HT1080 (cell line): ENCODE measurements at regions not wholly inside any gene's neighbourhood (a gene's known extent, or its start where the extent isn't known, plus 50 kb on each side); places are given as distances from the start of the nearest gene placed in this dataset.
"Not testable (repeated sequence)": the region's sequence is repeated elsewhere in the genome, so short reads cannot be mapped to it uniquely, and the experiment has no call there.

ENCODE experiments used
- DNase-seq: peaks from one replicate; pipeline ENCODE4 v3.0.0-alpha.2; 2015; ENCODE audit warnings: low read depth

- DNase-seq: no peak
Observed at GRCh38 chr2:144774809-144775208, 254.9 kb upstream of the ZEB2 start.

GRCh38 chr2:144771348-144771747 lies 251.4 kb upstream of the ZEB2 start:
- no peak for DNase-seq

- no peak for DNase-seq
Observed at GRCh38 chr2:144770616-144771230, 250.8 kb upstream of the ZEB2 start.

- DNase-seq: not testable (repeated sequence)
Observed at GRCh38 chr2:144760939-144761338, 241.0 kb upstream of the ZEB2 start.

- DNase-seq: no peak
Observed at GRCh38 chr2:144759746-144760145, 239.8 kb upstream of the ZEB2 start.

DNA sequence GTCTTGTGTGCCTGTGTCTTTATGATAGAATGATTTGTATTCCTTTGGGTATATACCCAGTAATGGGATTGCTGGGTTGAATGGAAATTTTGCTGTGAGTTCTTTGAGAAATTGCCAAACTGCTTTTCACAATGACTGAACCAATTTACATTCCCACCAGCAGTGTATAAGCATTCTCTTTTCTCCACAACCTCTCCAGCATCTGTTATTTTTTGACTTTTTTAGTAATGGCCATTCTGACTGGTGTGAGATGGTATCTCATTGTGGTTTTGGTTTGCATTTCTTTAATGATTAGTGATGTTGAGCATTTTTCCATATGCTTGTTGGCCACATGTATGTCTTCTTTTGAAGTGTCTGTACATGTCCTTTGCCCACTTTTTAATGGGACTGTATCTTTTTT lies 238.3 kb upstream of the ZEB2 start:
- not testable (repeated sequence) for DNase-seq

DNA sequence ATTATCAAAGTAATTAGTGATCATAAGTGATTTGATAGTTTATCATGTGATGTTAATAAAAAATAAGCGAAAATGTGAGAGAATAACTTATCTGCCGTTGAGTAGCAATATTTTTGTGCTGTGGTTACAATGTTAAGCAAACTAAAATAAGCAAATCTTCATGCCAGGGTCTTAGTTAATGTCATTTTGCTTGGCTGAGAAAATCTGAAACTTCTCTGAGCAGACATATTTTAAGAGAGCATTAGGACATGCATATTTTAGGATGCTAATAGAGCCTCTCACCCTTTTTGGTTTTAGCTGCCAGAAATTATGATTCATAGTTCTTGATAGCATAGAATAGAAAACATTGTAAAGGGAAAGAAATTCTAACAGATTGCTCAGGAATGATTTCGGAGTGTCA lies 233.5 kb upstream of the ZEB2 start:
- no peak for DNase-seq

- DNase-seq: no peak
Observed at GRCh38 chr2:144751142-144751905, 231.4 kb upstream of the ZEB2 start.

- DNase-seq: no peak
Observed at GRCh38 chr2:144749188-144749587, 229.3 kb upstream of the ZEB2 start.

DNA sequence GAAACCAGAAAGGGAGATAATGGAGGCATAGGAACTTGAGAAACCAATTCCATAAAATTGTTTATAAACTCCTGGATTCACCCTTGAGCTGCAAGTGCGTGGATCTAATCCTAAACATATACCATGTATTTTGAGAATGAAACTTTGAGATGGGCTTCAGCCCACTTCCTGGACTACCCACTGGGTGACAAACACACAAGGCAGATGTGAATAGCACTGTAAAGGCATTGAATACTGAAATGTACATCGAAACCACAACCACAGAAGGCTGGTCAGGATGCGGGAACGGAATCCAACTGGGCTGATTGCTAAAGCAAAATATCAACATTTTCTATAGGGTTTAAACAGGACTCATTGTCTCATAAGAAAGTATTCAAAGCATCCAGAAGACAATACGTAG lies 228.5 kb upstream of the ZEB2 start:
- peak; percentile 5 for DNase-seq

- DNase-seq: no peak
Observed at GRCh38 chr2:144747571-144747970, 227.7 kb upstream of the ZEB2 start.

GRCh38 chr2:144745424-144745823 lies 225.5 kb upstream of the ZEB2 start:
- no peak for DNase-seq

DNA sequence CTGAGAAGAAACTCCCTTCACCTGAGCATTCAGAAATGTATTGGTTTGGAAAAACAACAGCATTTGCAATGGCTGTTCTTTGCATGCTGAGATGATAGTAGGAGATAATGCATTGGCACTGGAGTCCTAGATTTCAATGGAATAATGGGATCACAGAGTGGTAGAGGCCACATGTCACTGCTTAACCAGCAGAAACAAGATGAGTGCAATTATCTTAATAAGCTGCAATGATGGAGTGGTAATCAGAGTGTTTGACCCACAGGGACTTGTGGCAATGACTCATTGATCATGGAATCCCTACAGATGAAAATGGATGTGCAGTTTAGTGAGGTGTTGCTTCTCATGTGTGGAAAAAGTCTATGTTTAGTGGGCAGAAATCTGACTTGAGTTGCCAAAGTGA lies 218.8 kb upstream of the ZEB2 start:
- no peak for DNase-seq

- DNase-seq: no peak
Observed at GRCh38 chr2:144730711-144731110, 210.8 kb upstream of the ZEB2 start.

- DNase-seq: not testable (repeated sequence)
Observed at GRCh38 chr2:144724460-144724859, 204.5 kb upstream of the ZEB2 start.

- no peak for DNase-seq
Observed at GRCh38 chr2:144718376-144718775, 198.5 kb upstream of the ZEB2 start.

DNA sequence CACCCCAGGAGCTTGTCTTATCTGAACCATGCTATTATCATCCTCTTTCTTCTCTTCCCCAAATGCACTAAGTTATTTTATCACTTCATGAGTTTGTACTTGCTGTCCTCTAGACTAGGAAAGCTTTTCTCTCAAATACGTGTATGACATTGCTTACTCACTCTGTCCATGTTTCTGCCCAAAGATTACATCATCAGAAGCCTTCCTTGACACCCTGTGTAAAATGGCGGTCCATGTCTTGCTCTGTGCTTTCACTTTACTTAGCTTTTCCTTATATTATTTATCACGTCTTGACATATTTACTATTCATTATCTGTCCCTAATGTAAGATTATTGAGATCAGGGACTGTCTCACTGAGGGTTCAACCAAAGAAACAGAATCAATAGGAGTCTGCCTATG lies 196.1 kb upstream of the ZEB2 start:
- no peak for DNase-seq

DNA sequence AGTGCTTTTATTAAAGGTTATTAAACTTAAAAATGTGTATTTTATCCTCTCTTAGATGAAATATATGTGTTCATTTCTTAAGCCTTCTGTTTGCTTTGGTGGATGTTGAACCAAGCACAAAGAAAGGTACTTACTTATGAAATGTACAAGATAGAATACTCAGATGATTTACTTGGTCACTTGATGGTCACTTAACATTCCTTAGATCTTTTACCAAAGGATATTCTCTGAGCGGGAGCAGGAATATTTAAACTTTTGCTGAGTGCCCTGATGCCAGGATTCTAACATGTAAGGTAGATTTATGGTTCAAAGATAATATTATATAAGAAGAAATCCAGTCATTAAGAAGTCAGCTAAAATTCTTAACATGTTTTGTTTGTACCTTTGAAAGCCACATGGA lies 193.5 kb upstream of the ZEB2 start:
- no peak for DNase-seq

DNA sequence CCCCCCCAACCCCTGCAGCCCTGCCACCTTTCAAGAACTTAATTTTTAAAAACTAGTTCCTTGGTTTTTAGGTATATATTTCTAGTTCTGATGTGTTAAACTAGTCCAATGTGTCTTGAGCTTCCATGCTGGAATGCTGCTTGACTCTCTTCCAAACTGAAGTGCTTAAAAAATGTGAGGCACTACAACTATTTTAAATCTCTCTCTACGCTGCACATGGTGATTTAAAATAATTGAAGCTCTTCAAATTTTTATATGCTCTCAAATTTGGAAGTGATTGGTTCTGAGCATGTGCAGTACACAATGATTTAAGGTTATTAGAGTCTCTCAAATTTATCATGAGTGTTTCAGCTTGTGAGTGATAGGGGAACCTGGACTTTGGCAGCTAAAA lies 192.6 kb upstream of the ZEB2 start:
- DNase-seq: no peak

DNA sequence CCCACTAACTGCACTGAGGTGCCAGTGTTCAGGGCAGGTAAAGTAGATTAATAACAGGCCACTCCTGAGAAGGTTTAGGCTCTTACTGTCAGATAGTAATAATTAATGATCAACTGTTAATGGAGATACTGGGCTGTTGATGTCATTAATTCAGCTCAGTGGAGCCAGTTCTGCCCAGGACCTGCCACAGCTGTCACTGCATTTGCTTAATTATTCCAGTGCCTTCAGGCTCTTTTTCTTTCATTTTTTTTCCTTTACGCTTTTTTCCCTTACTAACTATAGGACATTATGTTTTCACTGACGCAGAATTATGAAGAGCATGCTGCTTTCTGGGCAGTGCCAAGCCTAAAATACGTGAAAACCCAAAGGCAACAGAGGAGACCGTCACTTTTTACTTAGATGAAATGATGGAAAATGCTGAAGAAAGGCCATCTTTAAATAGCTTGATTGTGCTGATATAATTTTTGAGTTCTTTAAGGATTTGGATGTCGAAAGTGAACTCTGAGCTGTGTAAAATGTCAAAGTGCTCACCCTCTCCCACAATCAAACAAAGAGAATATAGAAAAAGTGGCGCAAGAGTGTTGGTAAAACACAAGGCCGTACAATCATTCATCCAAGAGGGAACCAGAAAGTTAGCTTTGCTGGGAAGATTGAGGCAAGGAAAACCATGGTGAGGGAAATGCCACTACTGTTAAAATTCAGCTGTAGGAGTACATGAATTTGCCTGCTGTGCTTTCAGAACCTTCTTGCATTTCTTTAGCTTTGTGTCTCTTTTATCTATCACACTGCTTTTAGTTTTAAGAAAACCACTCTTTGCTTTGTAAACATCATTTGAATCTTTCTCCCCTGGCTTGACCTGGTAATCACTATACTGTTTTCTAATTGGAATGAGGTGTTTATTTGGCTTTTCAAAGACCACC lies 192.0 kb upstream of the ZEB2 start:
- no peak for DNase-seq

GRCh38 chr2:144711084-144711483 lies 191.2 kb upstream of the ZEB2 start:
- no peak for DNase-seq

GRCh38 chr2:144708626-144709025 lies 188.7 kb upstream of the ZEB2 start:
- DNase-seq: no peak
